Lower leg skin (tissue), 3 donors: ENCODE measurements at regions not wholly inside any gene's neighbourhood (a gene's known extent, or its start where the extent isn't known, plus 50 kb on each side); places are given as distances from the start of the nearest gene placed in this dataset.

Experiments used
- POLR2A ChIP-seq, 2 donors: fragments of 450-650 bp; IDR thresholded peaks; one replicate each; pipeline ENCODE4 v1.6.1; 2016 to 2017; ENCODE audit warnings: antibody characterized with exemption in 2 of 2, mild to moderate bottlenecking in 1 of 2, moderate library complexity in 1 of 2
- TF ChIP-seq, protein P1 (sequence below), 3 donors: fragments of 450-650 bp; IDR thresholded peaks; one replicate each; pipeline ENCODE4 v1.5.1; 2016; ENCODE audit warnings: antibody characterized with exemption in 3 of 3, mild to moderate bottlenecking in 3 of 3, moderate library complexity in 2 of 3

DNA sequence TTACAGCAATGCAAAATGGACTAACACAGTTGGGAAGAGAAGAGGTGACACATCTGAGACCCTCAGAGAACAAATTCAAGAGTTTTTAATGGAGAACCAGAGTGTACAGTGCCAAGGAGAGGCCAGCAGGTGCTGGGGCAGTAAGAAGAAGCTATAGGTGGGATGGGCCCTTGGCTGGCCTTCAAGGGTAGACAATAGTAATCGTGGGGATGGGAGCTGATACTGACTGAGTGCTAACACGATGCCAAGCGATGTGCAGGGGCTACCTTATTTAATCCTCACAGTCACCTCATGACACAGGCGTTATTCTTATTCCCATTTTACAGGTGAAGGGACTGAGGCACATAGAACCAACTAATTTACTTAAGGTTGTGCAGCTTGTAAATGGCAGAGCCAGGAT lies 131.9 kb upstream of the ID2 start:
- TF ChIP-seq, protein P1, sequence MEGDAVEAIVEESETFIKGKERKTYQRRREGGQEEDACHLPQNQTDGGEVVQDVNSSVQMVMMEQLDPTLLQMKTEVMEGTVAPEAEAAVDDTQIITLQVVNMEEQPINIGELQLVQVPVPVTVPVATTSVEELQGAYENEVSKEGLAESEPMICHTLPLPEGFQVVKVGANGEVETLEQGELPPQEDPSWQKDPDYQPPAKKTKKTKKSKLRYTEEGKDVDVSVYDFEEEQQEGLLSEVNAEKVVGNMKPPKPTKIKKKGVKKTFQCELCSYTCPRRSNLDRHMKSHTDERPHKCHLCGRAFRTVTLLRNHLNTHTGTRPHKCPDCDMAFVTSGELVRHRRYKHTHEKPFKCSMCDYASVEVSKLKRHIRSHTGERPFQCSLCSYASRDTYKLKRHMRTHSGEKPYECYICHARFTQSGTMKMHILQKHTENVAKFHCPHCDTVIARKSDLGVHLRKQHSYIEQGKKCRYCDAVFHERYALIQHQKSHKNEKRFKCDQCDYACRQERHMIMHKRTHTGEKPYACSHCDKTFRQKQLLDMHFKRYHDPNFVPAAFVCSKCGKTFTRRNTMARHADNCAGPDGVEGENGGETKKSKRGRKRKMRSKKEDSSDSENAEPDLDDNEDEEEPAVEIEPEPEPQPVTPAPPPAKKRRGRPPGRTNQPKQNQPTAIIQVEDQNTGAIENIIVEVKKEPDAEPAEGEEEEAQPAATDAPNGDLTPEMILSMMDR (IDR thresholded peaks at IDR 0.05) = no peak
- no peak for TF ChIP-seq POLR2A (IDR thresholded peaks at IDR 0.05)
